Spleen (tissue), 11 donors: ENCODE measurements at regions not wholly inside any gene's neighbourhood (a gene's known extent, or its start where the extent isn't known, plus 50 kb on each side); places are given as distances from the start of the nearest gene placed in this dataset.
"Not testable (repeated sequence)": the region's sequence is repeated elsewhere in the genome, so short reads cannot be mapped to it uniquely, and the experiment has no call there.

Source experiments
- DNase-seq: peaks from one replicate; pipeline ENCODE4 v3.0.0-alpha.2; 2020
- H3K27ac ChIP-seq, 8 donors: fragments of 200-600 bp; sonication (generic) in 7 of 8; 1 replicate in 4 of 8; 2 replicates in 4 of 8; pipeline versions ENCODE4 v1.5.0 to v1.8.0; 2016 to 2021; ENCODE audit warnings: inconsistent platforms in 4 of 8, mild to moderate bottlenecking in 4 of 8, moderate library complexity in 1 of 8
- H3K27me3 ChIP-seq, 7 donors: fragments of 200-600 bp; sonication (generic) in 6 of 7; replicated peaks in 1 of 7; 1 replicate in 4 of 7; 2 replicates in 3 of 7; pipeline versions ENCODE4 v1.5.0 to v1.8.0; 2016 to 2021; ENCODE audit warnings: inconsistent platforms in 3 of 7, mild to moderate bottlenecking in 1 of 7
- H3K36me3 ChIP-seq, 6 donors: fragments of 200-600 bp; sonication (generic) in 5 of 6; 1 replicate in 4 of 6; 2 replicates in 2 of 6; pipeline versions ENCODE4 v1.5.0 to v1.8.0; 2016 to 2021; ENCODE audit warnings: inconsistent platforms in 2 of 6
- H3K4me1 ChIP-seq, 6 donors: fragments of 200-600 bp; sonication (generic) in 5 of 6; 1 replicate in 3 of 6; 2 replicates in 3 of 6; pipeline versions ENCODE4 v1.5.0 to v1.8.0; 2016 to 2021; ENCODE audit warnings: inconsistent platforms in 3 of 6
- H3K4me3 ChIP-seq, 8 donors: fragments of 200-600 bp; sonication (generic) in 7 of 8; 1 replicate in 4 of 8; 2 replicates in 4 of 8; pipeline versions ENCODE4 v1.5.0 to v1.8.0; 2016 to 2021; ENCODE audit warnings: inconsistent platforms in 4 of 8, mild to moderate bottlenecking in 4 of 8, moderate library complexity in 2 of 8
- H3K9me3 ChIP-seq, 8 donors: fragments of 200-600 bp; sonication (generic) in 7 of 8; 1 replicate in 4 of 8; 2 replicates in 4 of 8; pipeline versions ENCODE4 v1.5.0 to v1.8.0; 2016 to 2021; ENCODE audit warnings: inconsistent platforms in 4 of 8
- WGBS, 5 donors: extraction: QIAGEN DNeasy Blood & Tissue Kit in 3 of 5; methylation state at CpG; one replicate each; pipeline versions ENCODE4 v1.1.5 to v1.1.7; 2013 to 2018; 5-methylcytosine and 5-hydroxymethylcytosine counted together
- intact Hi-C: fragments of 100-400 bp; cut with DNase I; formaldehyde crosslinking; loops from one replicate; pipeline ENCODE4 v1.15.0; 2023; ENCODE audit warnings: low total_unique reads
- donor health status: healthy with polysubstance abuse.
- donor health status: DM: no; HTN: no; CAD: no; lungs with moderate emphysema.
- donor health status: DM: no; HTN: no; CAD: no.
- donor health status: Bipolar disorder and iron deficiency.
- donor health status: healthy.
- donor health status: DM: no; HTN: no; CAD: no.
- donor health status: DM: yes; HTN: yes; CAD: no.

DNA sequence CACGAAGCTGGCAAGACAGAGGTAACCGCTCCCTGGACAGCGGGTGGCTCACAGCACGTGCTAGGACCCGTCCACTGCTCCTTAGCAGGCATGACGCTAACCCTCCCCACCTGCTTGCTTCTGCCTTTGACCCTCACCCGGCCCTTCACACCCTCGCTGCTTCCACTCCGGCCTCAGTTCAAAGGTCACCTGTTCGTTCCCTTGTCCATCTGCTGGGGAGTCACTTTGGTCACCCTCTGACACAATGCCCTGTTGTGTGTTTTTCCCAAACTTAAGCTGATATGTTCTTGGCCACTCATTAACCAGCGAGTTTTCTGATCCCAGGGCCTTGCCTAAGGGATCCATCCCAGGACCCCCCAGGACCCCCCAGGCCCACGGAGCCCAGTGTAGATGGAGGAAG, 4061.6 kb upstream of the TPTE start:
- H3K4me3 ChIP-seq, H3K36me3 ChIP-seq, H3K27ac ChIP-seq, H3K9me3 ChIP-seq, DNase-seq, H3K4me1 ChIP-seq, H3K27me3 ChIP-seq, intact Hi-C loops: not testable (repeated sequence)
- 96% methylated on average over 2 of the region's 12 CpGs; no CpG with 5 or more reads in 4 of the 5 donors for WGBS, 5 donors

- not testable (repeated sequence) for H3K4me1 ChIP-seq, H3K9me3 ChIP-seq
- no CpG with 5 or more reads among the region's 10 CpGs for WGBS, 5 donors
These were observed 4060.0 kb upstream of the TPTE start for GRCh38 chr21:6461358-6461757.

DNA sequence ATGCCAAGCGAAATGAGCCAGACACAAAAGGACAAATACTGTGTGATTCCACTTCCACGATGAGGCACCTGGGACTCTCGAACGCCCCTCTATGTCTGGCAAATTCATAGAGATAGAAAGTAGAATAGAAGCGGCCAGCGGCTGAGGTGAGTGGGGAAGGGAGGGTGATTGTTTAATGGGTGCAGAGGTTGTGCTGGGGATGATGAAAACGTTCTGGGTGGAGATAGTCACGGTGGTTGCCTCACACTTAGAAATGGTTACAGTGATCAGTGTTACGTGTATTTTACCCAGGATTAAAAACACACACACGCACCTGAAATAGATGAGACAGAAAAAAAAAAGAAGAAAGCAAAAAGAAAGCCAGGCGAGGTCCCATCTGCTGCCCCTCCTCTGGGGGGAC, 4057.0 kb upstream of the TPTE start:
- H3K36me3 ChIP-seq, H3K4me3 ChIP-seq, H3K4me1 ChIP-seq, H3K27ac ChIP-seq, intact Hi-C loops, DNase-seq, H3K27me3 ChIP-seq, H3K9me3 ChIP-seq: not testable (repeated sequence)
- no CpG with 5 or more reads among the region's 11 CpGs for WGBS, 5 donors

More at GRCh38 chr21:6461358-6461757, 4060.0 kb upstream of the TPTE start:
- H3K4me3 ChIP-seq, DNase-seq, H3K27ac ChIP-seq, intact Hi-C loops, H3K27me3 ChIP-seq, H3K36me3 ChIP-seq: not testable (repeated sequence)

- intact Hi-C loops, H3K9me3 ChIP-seq, H3K27ac ChIP-seq, H3K36me3 ChIP-seq, DNase-seq, H3K4me3 ChIP-seq, H3K4me1 ChIP-seq, H3K27me3 ChIP-seq: not testable (repeated sequence)
- no CpG with 5 or more reads among the region's 62 CpGs for WGBS, 5 donors
These were observed 4055.2 kb upstream of the TPTE start for GRCh38 chr21:6466081-6466698.

DNA sequence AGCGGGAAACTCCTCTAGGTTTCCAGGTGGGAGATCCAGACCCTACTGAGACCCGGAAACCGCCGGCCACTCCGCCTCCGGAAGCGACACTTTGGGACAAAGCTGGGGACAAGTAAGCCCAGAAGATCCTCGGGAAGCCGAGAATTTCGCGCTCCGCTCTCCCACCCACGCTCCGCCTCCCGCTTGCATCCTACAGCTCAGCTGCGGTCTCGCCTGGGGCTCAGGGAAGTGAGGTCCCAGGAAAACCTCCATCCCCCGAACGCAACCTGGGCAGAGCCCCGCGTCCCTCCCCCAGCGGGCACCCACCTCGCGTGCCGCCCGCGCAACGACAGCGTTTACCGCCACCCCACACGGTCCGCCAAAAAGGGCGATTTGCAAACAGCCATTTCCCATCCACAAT, 4054.7 kb upstream of the TPTE start:
- no CpG with 5 or more reads among the region's 33 CpGs for WGBS, 5 donors
- H3K27ac ChIP-seq, H3K4me3 ChIP-seq, intact Hi-C loops, H3K36me3 ChIP-seq, DNase-seq, H3K9me3 ChIP-seq, H3K4me1 ChIP-seq, H3K27me3 ChIP-seq: not testable (repeated sequence)

GRCh38 chr21:6467189-6467774, 4054.1 kb upstream of the TPTE start:
- H3K9me3 ChIP-seq, DNase-seq, intact Hi-C loops, H3K27ac ChIP-seq, H3K4me1 ChIP-seq, H3K27me3 ChIP-seq, H3K4me3 ChIP-seq, H3K36me3 ChIP-seq: not testable (repeated sequence)
- WGBS, 5 donors = 3% methylated on average over 6 of the region's 60 CpGs; no CpG with 5 or more reads in 4 of the 5 donors

- H3K27ac ChIP-seq, H3K4me1 ChIP-seq, H3K4me3 ChIP-seq, DNase-seq, intact Hi-C loops, H3K27me3 ChIP-seq, H3K9me3 ChIP-seq, H3K36me3 ChIP-seq: not testable (repeated sequence)
- WGBS, 5 donors = no CpG with 5 or more reads among the region's 55 CpGs
These were observed 4053.5 kb upstream of the TPTE start for GRCh38 chr21:6467907-6468306.

- H3K9me3 ChIP-seq, H3K27ac ChIP-seq, H3K27me3 ChIP-seq, H3K4me3 ChIP-seq, H3K4me1 ChIP-seq, DNase-seq, intact Hi-C loops, H3K36me3 ChIP-seq: not testable (repeated sequence)
- WGBS, 5 donors = no CpG with 5 or more reads among the region's 34 CpGs
These were observed 4053.0 kb upstream of the TPTE start for GRCh38 chr21:6468331-6468860.

DNA sequence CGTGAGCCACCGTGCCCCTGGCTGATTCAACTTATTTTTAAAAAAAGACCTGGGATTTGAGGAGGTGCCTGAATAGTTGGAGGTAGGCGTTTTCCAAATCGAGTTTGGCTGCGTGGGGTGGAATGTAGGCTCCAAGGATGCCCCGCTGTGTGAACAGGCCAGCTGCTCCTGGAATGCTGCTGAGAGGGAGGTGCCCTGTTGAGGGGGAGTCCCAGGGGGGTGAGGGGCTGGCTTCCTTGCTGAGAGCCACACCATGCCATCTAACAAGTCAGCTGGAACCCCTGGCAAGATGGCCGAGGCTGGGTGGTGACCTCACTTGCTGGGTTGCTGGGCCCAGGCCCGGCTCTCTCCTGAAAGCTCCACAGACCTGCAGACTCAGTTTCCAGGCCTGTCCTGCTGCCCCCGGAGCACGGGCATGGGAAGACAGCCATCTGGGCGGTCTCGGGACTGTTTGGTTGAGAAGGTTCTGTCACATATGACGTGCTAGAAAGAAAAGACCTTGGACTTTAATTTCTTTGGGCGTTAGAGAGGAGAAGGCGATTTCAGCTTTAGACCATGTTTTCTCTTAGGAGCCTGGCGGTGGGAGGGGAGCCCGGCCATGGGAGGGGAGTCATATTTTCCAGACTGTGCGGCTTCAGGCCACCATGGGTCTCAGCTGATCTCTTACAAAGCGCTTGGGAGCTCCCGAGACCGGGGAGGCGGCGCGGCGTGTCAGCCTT, 4047.0 kb upstream of the TPTE start:
- DNase-seq, H3K4me3 ChIP-seq, intact Hi-C loops, H3K27ac ChIP-seq, H3K27me3 ChIP-seq, H3K9me3 ChIP-seq, H3K4me1 ChIP-seq, H3K36me3 ChIP-seq: not testable (repeated sequence)
- WGBS, 5 donors = no CpG with 5 or more reads among the region's 25 CpGs

GRCh38 chr21:6481116-6481515, 4040.3 kb upstream of the TPTE start:
- H3K4me3 ChIP-seq, H3K4me1 ChIP-seq, H3K36me3 ChIP-seq, intact Hi-C loops, H3K27ac ChIP-seq, DNase-seq, H3K27me3 ChIP-seq, H3K9me3 ChIP-seq: not testable (repeated sequence)
- no CpG with 5 or more reads among the region's 17 CpGs for WGBS, 5 donors

- H3K27me3 ChIP-seq, H3K36me3 ChIP-seq, H3K27ac ChIP-seq, H3K9me3 ChIP-seq, H3K4me1 ChIP-seq, H3K4me3 ChIP-seq, DNase-seq, intact Hi-C loops: not testable (repeated sequence)
- 62 to 100% (median 85%) methylated on average over 1 of the region's 3 CpGs; no CpG with 5 or more reads in 1 of the 5 donors for WGBS, 5 donors
These were observed 4038.8 kb upstream of the TPTE start for GRCh38 chr21:6482616-6483015.
